ENCODE measurements at regions not wholly inside any gene's neighbourhood (a gene's known extent, or its start where the extent isn't known, plus 50 kb on each side); places are given as distances from the start of the nearest gene placed in this dataset.

GRCh38 chr20:22512911-22513489 lies 71.4 kb downstream of the FOXA2 start:
- ATAC-seq (no peak), DNase-seq (no peak)
- H3K4me3 Mint-ChIP-seq, result no peak overlapping the region
- no peaks in the 10 kb centered on the region for H3K9me3 Mint-ChIP-seq (ENCODE audit: insufficient read depth)
- CTCF ChIA-PET, result no interaction called here
- H3K4me1 Mint-ChIP-seq (ENCODE audit: low read depth), result no peaks in the 10 kb centered on the region
- H3K36me3 Mint-ChIP-seq (ENCODE audit: low read depth), result no peaks in the 10 kb centered on the region
- no peaks in the 10 kb centered on the region for H3K27me3 Mint-ChIP-seq (ENCODE audit: low read depth)
- POLR2A ChIA-PET, result no interaction called here
- no peak overlapping the region for H3K27ac Mint-ChIP-seq

DNA sequence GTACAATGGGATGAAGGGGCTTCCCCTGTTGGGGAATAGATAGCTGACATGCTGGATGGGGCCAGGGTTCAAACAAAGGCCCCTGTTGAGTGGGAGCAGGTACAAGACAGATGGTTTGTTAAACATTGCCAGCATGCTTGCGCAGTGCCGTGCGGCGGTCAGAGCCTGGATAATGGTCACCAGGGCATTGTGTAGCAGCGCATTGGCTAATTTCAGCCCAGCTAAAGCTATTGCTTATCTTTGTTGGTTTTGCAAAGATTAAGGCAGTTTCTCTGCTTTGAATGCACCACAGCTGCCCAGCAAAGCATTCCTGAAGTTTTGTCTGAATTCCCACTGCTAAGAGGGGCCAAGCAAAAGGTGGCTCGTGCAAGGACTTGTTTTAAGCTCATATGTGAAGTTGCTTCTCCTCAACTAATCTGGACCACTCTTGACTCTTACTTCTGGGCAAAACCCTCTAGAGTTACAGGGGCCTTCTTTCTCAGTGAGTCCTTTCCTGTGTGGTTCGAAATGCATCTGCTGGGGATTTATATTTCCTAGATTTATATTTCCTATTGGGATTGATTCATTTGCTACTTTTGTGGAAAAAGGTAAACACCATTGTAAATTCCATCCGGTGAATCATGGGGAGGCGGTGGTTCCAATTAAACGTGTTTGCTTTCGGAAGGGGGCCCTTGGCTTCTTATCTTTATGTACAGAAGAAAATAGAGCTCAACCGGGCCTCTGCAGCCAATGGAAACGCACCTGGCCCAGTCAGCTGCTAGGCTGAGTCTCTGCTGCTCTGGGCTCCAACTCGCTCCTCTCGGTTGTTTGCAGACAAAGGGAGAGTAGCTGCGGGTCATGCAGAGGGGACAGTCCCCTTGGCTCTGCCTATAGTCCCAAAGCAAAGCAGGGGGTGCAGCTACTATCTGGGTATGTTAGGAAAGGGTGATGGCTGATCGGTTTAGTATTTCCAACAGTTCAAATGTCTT lies 72.1 kb downstream of the FOXA2 start:
- H3K9me3 Mint-ChIP-seq (ENCODE audit: insufficient read depth), result no peaks in the 10 kb centered on the region
- H3K36me3 Mint-ChIP-seq (ENCODE audit: low read depth), result no peaks in the 10 kb centered on the region
- H3K27me3 Mint-ChIP-seq (ENCODE audit: low read depth), result no peaks in the 10 kb centered on the region
- H3K27ac Mint-ChIP-seq, result no peak overlapping the region
- ChIA-PET POLR2A (no interaction called here), CTCF (no interaction called here)
- no peaks in the 10 kb centered on the region for H3K4me1 Mint-ChIP-seq (ENCODE audit: low read depth)
- ATAC-seq (no peak), DNase-seq (no peak)
- no peak overlapping the region for H3K4me3 Mint-ChIP-seq

GRCh38 chr20:22509843-22510147 lies 74.6 kb downstream of the FOXA2 start:
- H3K36me3 Mint-ChIP-seq (ENCODE audit: low read depth), result no peaks in the 10 kb centered on the region
- no peaks in the 10 kb centered on the region for H3K27me3 Mint-ChIP-seq (ENCODE audit: low read depth)
- no peak for DNase-seq
- H3K4me3 Mint-ChIP-seq, result no peak overlapping the region
- H3K27ac Mint-ChIP-seq, result no peak overlapping the region
- POLR2A ChIA-PET, result no interaction called here
- no peak for ATAC-seq
- H3K4me1 Mint-ChIP-seq (ENCODE audit: low read depth), result no peaks in the 10 kb centered on the region
- H3K9me3 Mint-ChIP-seq (ENCODE audit: insufficient read depth), result no peaks in the 10 kb centered on the region
- CTCF ChIA-PET, result no interaction called here

DNA sequence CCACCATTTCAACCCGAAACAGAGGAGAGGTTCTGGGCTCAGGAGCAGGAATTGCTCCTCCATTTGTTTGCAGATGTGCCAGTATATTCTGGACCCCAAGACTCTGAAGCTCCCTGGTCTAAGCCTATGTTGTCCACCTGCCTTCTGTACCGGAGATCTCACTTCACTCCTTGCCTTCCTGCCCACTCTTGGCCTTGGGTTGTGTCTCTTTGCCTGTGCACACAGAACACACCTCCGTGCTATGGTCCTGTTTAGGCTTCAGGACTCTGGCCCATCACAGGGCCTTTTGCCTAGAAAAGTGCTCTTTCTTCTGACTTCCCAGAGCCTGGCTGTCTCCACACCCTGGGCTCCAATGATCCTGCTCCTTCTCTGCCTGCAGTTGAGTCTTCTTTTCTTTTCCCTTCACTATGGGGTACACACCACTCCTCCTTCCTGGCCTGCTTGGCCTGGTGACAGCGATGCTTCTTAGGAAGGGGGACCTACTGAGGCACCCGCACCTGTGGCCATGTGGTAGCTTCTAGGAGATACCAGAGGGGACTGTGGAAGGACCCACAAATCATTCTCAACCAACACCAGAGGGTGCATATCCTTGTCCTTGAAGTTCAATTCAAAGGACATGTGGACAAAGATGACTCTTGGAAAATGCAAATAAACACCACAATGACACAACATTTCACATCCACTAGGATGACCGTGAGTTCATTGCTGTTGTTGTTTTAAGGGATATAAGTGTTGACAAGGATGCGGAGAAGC lies 75.1 kb downstream of the FOXA2 start:
- ChIA-PET CTCF (no interaction called here), POLR2A (no interaction called here)
- Mint-ChIP-seq H3K4me1 (ENCODE audit: low read depth) (no peaks in the 10 kb centered on the region), H3K36me3 (ENCODE audit: low read depth) (no peaks in the 10 kb centered on the region), H3K4me3 (no peak overlapping the region), H3K27me3 (ENCODE audit: low read depth) (no peaks in the 10 kb centered on the region), H3K27ac (no peak overlapping the region), H3K9me3 (ENCODE audit: insufficient read depth) (no peaks in the 10 kb centered on the region)
- DNase-seq (no peak), ATAC-seq (no peak)

- POLR2A ChIA-PET, result no interaction called here
- DNase-seq, result no peak
- H3K27ac Mint-ChIP-seq, result no peak overlapping the region
- H3K27me3 Mint-ChIP-seq (ENCODE audit: low read depth), result no peaks in the 10 kb centered on the region
- H3K4me1 Mint-ChIP-seq (ENCODE audit: low read depth), result no peaks in the 10 kb centered on the region
- H3K36me3 Mint-ChIP-seq (ENCODE audit: low read depth), result no peaks in the 10 kb centered on the region
- CTCF ChIA-PET, result no interaction called here
- no peak for ATAC-seq
- no peaks in the 10 kb centered on the region for H3K9me3 Mint-ChIP-seq (ENCODE audit: insufficient read depth)
- H3K4me3 Mint-ChIP-seq, result no peak overlapping the region
Observed at GRCh38 chr20:22508426-22508825, 75.9 kb downstream of the FOXA2 start.

GRCh38 chr20:22507240-22507961 lies 77.0 kb downstream of the FOXA2 start:
- POLR2A ChIA-PET, result interaction anchor here (0.6 kb wide), 1 partner anchor 349 kb away, joined by 3 read pairs; no protein-coding TSS in a partner anchor
- DNase-seq (no peak), ATAC-seq (no peak)
- Mint-ChIP-seq H3K27ac (no peak overlapping the region), H3K36me3 (ENCODE audit: low read depth) (no peaks in the 10 kb centered on the region), H3K9me3 (ENCODE audit: insufficient read depth) (no peaks in the 10 kb centered on the region), H3K4me1 (ENCODE audit: low read depth) (no peaks in the 10 kb centered on the region), H3K4me3 (no peak overlapping the region), H3K27me3 (ENCODE audit: low read depth) (no peaks in the 10 kb centered on the region)
- CTCF ChIA-PET, result no interaction called here

GRCh38 chr20:22506827-22507226 lies 77.5 kb downstream of the FOXA2 start:
- ATAC-seq, result no peak

GRCh38 chr20:22504829-22505377 lies 79.5 kb downstream of the FOXA2 start:
- Mint-ChIP-seq H3K4me3 (no peak overlapping the region), H3K9me3 (ENCODE audit: insufficient read depth) (no peaks in the 10 kb centered on the region)
- CTCF ChIA-PET, result no interaction called here

More at GRCh38 chr20:22506827-22507226, 77.5 kb downstream of the FOXA2 start:
- ChIA-PET CTCF (no interaction called here), POLR2A (interaction anchor here (0.6 kb wide), 1 partner anchor 349 kb away, joined by 3 read pairs; no protein-coding TSS in a partner anchor)
- DNase-seq, result no peak
- Mint-ChIP-seq H3K4me3 (no peak overlapping the region), H3K27me3 (ENCODE audit: low read depth) (no peaks in the 10 kb centered on the region), H3K9me3 (ENCODE audit: insufficient read depth) (no peaks in the 10 kb centered on the region), H3K4me1 (ENCODE audit: low read depth) (no peaks in the 10 kb centered on the region), H3K36me3 (ENCODE audit: low read depth) (no peaks in the 10 kb centered on the region), H3K27ac (no peak overlapping the region)

DNA sequence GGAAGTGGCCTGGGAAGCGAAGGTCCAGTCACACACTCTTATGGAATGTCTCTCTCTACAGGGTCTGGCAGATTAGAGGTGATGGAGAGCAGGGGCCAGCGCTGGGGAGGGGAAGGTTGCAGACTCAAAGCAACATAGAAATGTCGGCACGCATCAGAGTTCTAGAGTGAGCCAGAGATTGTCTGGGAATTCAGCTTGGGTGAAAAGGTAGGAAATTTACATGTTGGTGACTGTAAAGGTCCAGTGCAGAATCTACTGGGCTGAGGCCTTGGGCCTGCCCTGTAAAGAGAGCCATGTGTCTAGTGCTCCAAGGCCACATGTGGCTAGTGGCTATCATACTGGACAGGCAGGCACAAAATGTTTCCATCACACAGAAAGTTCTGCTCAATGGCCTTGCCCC lies 80.8 kb downstream of the FOXA2 start:
- no peak overlapping the region for H3K27ac Mint-ChIP-seq
- DNase-seq, result no peak
- H3K27me3 Mint-ChIP-seq (ENCODE audit: low read depth), result no peaks in the 10 kb centered on the region
- ChIA-PET CTCF (no interaction called here), POLR2A (no interaction called here)
- no peak for ATAC-seq
- no peaks in the 10 kb centered on the region for H3K4me1 Mint-ChIP-seq (ENCODE audit: low read depth)
- no peaks in the 10 kb centered on the region for H3K36me3 Mint-ChIP-seq (ENCODE audit: low read depth)
- no peaks in the 10 kb centered on the region for H3K9me3 Mint-ChIP-seq (ENCODE audit: insufficient read depth)
- no peak overlapping the region for H3K4me3 Mint-ChIP-seq

More at GRCh38 chr20:22504829-22505377, 79.5 kb downstream of the FOXA2 start:
- H3K4me1 Mint-ChIP-seq (ENCODE audit: low read depth), result no peaks in the 10 kb centered on the region
- DNase-seq (no peak), ATAC-seq (no peak)
- POLR2A ChIA-PET, result no interaction called here
- H3K27ac Mint-ChIP-seq, result no peak overlapping the region
- no peaks in the 10 kb centered on the region for H3K27me3 Mint-ChIP-seq (ENCODE audit: low read depth)
- no peaks in the 10 kb centered on the region for H3K36me3 Mint-ChIP-seq (ENCODE audit: low read depth)

DNA sequence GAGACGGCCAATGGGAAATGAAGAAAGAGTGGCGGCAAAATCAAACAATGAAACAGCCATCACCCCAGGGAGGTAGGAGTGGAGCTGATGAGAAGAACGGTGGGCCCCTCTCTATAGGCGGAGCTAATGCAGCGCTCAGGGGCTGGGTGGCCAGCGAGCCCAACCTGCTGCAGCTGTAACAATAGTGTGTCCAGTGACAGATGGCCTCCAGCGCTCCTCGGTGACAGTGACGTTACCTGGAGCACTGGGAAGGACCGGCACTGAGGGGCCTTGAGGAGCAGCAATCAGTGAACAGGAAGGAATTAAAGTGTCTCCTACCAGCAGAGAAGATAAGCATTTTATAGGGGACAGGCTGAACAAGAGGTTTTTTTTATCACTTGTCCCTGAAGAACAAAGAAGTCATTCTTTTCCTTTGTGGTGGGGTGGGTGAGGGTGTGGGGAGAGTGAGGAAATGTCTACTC lies 81.6 kb downstream of the FOXA2 start:
- Mint-ChIP-seq H3K27me3 (ENCODE audit: low read depth) (no peaks in the 10 kb centered on the region), H3K36me3 (ENCODE audit: low read depth) (no peaks in the 10 kb centered on the region), H3K27ac (no peak overlapping the region), H3K4me3 (no peak overlapping the region), H3K4me1 (ENCODE audit: low read depth) (no peaks in the 10 kb centered on the region), H3K9me3 (ENCODE audit: insufficient read depth) (no peaks in the 10 kb centered on the region)
- ATAC-seq (no peak), DNase-seq (no peak)
- ChIA-PET POLR2A (no interaction called here), CTCF (no interaction called here)

- Mint-ChIP-seq H3K4me1 (ENCODE audit: low read depth) (no peaks in the 10 kb centered on the region), H3K27me3 (ENCODE audit: low read depth) (no peaks in the 10 kb centered on the region), H3K36me3 (ENCODE audit: low read depth) (no peaks in the 10 kb centered on the region), H3K9me3 (ENCODE audit: insufficient read depth) (peaks cover 2% of the 10 kb centered on the region), H3K27ac (no peak overlapping the region), H3K4me3 (no peak overlapping the region)
- ATAC-seq, result no peak
- ChIA-PET CTCF (interaction anchor here (1.0 kb wide), 1 partner anchor 163 kb away, joined by 3 read pairs; no protein-coding TSS in a partner anchor), POLR2A (no interaction called here)
- DNase-seq, result no peak
Observed at GRCh38 chr20:22501566-22502344, 82.6 kb downstream of the FOXA2 start.
